GM19328 (cell line): ENCODE measurements at regions not wholly inside any gene's neighbourhood (a gene's known extent, or its start where the extent isn't known, plus 50 kb on each side); places are given as distances from the start of the nearest gene placed in this dataset.

Experiments used
- ATAC-seq: cut with Tn5 transposase; IDR thresholded peaks from one replicate; pipeline ENCODE4 v1.9.1; 2021; ENCODE audit warnings: mild to moderate bottlenecking, moderate library complexity; ENCODE audit not compliant: unreplicated experiment

DNA sequence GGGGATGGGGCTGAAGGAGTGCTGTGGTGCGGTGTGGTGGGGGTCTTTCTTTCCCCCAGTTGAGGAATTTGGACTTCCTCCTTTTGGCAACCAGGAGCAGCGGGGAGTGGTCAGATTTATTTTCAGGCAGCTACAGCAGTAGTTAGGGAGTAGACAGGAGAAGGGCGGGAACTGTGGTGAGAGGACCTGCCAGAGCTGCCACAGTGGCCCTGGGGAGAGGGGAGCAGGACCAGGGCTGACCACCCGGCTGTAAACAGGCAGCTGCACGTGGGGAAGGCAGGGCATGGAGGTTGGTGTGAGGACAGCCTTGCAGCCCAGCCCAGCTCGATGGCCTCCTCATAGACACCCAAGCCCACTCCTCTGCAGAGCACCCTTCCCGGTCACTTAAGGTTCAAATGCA, 197.2 kb downstream of the GLI2 start:
- no peak for ATAC-seq

- ATAC-seq: no peak
Measured at GRCh38 chr2:120933693-120934573, 198.3 kb downstream of the GLI2 start.

DNA sequence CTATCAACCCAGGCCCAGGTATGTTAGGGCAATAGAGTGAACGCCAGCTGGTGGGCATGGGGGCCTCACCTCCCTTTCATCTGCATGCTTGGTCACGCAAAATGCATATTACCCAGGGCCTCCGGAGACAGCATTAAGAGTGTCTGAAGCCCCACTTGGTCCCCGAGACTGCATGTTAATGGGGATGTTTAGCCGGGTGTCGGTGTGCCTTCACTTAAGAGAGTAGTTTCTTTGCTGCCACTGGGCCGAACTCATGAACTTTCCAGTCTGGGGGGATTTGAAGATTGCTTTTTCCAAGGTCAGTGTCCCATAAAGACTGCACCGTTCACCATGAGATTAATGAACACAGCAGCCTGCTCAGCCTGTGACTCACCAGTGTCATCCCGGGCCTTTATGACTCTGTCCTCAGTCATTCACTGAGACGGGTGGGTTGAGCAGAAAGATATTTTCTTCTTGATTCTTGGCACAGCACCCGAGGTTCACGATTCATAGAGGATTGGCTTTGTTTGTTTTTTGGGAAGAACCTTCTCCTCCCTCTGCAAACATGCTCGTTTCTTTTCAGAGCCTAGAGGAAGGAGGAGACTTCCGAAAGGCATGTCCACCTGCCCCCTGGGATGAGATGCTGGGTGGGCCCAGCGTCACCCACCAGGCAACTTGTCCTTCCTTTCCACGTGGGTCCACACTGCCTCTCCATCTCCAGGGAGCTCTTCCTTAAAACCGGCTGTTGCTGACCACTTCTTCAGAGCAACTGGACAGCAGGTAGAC, 199.1 kb downstream of the GLI2 start:
- no peak for ATAC-seq

GRCh38 chr2:120935339-120936313, 200.0 kb downstream of the GLI2 start:
- ATAC-seq: no peak

- ATAC-seq: no peak
Measured at GRCh38 chr2:120936476-120937334, 201.0 kb downstream of the GLI2 start.

DNA sequence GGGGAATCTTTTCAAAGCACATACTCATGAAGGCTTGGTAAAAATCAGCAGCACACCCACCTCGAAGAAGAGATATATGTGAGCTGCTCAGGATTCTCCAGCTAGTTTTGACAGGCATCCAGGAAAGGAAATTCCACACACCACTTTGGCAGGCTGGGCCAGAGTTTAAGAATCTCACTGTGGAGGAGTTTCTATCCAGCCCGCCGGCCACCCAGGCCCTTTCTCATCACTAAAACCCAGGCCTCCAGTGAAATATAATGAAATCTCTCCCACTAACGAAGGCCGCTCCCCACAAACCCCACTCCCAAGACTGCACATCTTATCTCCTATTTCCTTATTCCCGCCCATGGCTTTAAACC, 202.0 kb downstream of the GLI2 start:
- no peak for ATAC-seq

- ATAC-seq: no peak
Measured at GRCh38 chr2:120938045-120938771, 202.5 kb downstream of the GLI2 start.

DNA sequence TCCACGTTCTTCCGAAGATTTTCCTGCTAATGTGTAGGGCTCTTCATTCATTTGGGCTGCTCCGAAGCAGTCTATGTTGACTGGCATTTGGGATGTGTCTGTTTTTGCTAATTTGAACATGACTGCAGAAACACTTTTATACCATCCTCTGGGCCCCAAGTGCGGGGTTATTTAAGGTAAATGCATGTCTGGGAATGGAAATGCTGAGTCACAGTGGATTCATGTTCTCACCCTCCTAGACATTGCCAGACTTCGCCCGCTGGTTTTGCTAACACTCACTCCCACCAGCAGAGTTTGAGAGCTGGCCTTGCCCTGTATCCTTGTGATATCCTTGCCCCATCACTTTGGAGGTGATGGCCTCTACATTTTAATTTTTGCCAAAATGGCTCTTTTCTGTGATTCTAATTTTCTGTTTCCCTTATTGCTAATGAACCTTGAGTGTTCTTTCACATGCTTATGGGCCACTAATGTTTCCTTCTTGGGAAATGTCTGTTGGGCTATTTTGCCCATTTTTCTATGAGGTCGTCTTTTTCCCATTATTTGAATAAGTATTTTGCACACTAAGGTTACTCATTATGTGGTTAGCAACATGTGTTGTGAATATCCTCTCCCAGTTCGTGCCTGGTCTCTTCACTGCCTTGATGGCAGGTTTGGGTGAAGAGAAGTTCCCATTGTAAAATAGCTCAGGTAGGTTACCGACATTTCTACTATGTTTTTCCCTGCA, 204.1 kb downstream of the GLI2 start:
- ATAC-seq: no peak

DNA sequence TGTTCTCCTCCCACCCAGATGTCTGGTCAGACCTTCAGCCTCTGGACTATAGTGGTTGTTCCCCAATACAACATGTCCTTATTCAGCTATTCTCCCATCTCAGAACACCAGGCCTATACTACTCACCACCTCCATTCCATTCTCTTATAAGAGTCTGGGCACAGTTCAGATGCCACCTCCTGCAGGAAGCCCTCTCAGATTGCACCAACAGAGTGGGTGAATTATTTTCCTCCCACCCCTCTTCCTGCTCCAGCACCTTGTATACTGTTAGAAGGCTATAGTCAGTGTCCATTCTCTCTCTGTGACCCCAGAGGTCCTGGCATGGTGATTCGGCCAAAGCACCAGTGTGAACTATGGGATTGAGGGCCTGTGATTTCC, 204.6 kb downstream of the GLI2 start:
- no peak for ATAC-seq

- no peak for ATAC-seq
Measured at GRCh38 chr2:120940726-120941256, 205.1 kb downstream of the GLI2 start.

DNA sequence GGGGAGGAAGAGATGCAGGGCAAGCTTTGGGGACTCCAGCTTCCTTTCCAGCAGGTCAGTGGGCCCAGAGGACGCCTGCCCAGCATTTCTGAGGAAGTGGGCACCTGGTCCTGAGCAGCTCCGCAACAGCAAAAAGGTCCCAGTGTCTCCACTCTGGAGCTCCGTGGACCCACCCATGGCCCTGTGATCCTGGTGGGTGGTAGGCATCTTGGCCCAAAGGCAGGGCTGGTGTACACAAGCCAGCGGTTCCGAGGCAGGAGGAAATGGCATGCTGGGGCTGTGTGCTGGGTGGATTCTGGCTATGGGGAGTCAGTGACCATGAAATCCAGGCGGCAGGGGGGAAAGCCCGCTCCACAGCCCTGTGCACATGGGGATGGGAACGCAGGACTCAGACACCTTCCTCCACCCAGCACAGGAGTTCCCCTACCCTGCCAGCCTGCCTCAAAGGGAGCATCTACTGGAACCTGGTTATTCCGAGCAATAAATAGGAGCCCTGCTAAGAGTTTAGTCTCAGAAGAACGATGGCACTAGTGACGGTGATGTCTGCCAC, 206.0 kb downstream of the GLI2 start:
- ATAC-seq: no peak

GRCh38 chr2:120942658-120943057, 207.0 kb downstream of the GLI2 start:
- ATAC-seq: no peak

DNA sequence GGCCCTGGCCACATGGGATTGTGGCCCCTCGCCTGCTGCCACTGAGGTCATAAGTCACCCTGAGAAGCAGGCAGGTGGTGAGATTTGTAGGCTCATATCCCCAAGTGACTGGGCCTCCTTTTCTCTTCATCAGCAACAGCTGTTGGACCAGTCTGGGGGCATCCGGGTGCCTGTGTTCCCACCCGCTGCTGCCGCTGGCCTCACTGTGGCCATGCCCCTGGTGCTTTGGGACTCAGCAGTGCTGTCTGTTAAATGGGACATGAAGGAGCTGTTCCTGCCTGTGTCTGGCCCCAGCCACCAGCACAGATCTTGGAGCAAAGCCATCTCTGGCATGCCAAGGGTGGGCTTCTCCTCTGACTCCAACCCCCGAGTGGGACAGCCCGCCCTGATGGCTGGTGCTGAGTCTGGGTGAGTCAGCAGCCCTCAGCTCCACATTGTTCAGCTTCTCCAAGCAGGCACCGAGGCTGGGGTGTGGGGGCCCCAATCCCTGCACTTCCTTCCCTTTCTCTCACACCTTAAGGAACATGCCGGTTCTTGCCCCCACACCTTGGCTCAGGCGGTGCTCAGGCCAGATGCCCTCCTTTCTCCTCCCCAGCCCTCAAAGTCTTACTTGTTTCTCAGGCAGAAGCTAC, 207.9 kb downstream of the GLI2 start:
- ATAC-seq: no peak

DNA sequence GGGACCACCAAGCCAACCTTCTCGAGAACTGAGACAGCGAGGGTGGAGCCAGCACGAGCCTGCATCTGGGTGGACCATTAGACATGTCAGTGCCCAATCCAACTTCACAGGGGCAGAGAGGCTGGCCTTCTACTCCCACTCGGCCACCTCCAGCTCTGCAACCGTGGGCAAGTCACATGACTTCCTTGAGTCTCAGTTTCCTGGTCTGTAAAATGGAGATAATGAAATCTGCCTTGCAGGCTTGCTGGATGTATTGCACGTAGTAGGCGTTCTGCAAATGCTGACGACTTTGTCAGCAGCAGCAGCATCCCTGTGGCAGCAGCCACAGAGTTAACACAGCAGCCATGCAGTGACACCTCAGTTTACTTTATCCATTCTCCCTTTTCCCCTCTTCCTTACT, 208.9 kb downstream of the GLI2 start:
- no peak for ATAC-seq

DNA sequence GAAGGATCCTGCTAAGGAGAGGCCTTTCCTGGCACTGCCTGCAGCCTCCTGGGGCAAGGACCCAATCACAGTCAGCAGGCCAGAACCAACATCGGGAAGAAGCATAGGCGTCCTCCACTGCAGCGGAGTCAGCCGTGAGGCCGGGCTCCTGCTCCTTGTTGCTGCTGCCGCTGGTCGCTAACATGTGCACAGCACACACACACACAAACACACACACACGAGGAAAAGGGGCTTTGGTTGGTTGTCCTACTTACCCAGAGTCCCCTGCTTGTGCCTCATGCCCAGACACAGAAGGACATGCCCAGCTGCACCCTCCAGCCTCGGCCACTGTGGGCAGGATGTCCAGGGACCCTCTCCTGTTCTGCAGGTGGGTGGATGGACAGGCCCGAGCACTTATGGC, 209.4 kb downstream of the GLI2 start:
- no peak for ATAC-seq

- ATAC-seq: no peak
Measured at GRCh38 chr2:120945832-120946499, 210.3 kb downstream of the GLI2 start.

DNA sequence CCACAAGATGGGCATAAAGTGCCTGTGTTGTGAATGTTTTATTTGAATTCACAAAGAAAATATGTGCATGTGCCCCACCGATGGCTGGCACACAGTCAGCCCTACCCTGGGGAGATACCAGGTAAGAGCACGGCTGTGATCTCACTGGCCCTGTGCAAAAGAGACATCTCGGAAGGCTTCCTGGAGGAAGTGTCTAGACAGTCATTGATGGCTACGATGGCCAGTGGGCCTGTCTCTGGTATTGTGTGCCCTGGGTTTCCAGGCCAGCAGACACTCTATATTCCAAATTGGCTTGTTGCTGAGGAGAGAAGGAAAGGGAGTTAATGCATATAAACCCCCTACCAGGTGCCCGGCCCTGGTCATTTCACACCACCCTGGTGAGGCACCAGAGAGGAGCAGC, 211.7 kb downstream of the GLI2 start:
- ATAC-seq: no peak
